Aorta (tissue), 5 donors: ENCODE measurements at regions not wholly inside any gene's neighbourhood (a gene's known extent, or its start where the extent isn't known, plus 50 kb on each side); places are given as distances from the start of the nearest gene placed in this dataset.

Experiments
- ATAC-seq: fragments of 200-7000 bp; cut with Tn5 transposase; one replicate; pipeline ENCODE4 v1.9.1; 2022; ENCODE audit warnings: moderate library complexity; ENCODE audit not compliant: low FRiP score
- DNase-seq, 2 donors: peaks; one replicate each; pipeline ENCODE4 v3.0.0-alpha.2; 2020
- H3K27ac ChIP-seq, 2 donors: one replicate each; pipeline ENCODE4 v1.5.1; 2013; ENCODE audit warnings: low read length in 2 of 2, mild to moderate bottlenecking in 2 of 2, moderate library complexity in 2 of 2, control low read depth in 1 of 2, inconsistent platforms in 1 of 2, low read depth in 1 of 2
- H3K27me3 ChIP-seq, 2 donors: one replicate each; pipeline ENCODE4 v1.6.1; 2013; ENCODE audit warnings: control low read depth in 1 of 2, low read length in 1 of 2, mild to moderate bottlenecking in 1 of 2, moderate library complexity in 1 of 2; ENCODE audit not compliant: insufficient read depth in 2 of 2, control insufficient read depth in 1 of 2
- H3K36me3 ChIP-seq, 2 donors: one replicate each; pipeline ENCODE4 v1.6.1; 2013; ENCODE audit warnings: control low read depth in 1 of 2, low read length in 1 of 2, mild to moderate bottlenecking in 1 of 2; ENCODE audit not compliant: insufficient read depth in 2 of 2, control insufficient read depth in 1 of 2
- H3K4me1 ChIP-seq, 2 donors: one replicate each; pipeline ENCODE4 v1.6.1; 2013; ENCODE audit warnings: low read length in 2 of 2, control low read depth in 1 of 2, mild to moderate bottlenecking in 1 of 2, moderate library complexity in 1 of 2; ENCODE audit not compliant: insufficient read depth in 2 of 2, control insufficient read depth in 1 of 2
- H3K4me3 ChIP-seq, 2 donors: one replicate each; pipeline ENCODE4 v1.5.1; 2013; ENCODE audit warnings: low read length in 2 of 2, control low read depth in 1 of 2, mild to moderate bottlenecking in 1 of 2
- H3K9me3 ChIP-seq: one replicate; pipeline ENCODE4 v1.6.1; 2013; ENCODE audit warnings: mild to moderate bottlenecking, low read length; ENCODE audit not compliant: control insufficient read depth
- WGBS, 2 donors: extraction: QIAGEN DNeasy Blood & Tissue Kit; methylation state at CpG; one replicate each; pipeline ENCODE4 v1.1.7; 2013; 5-methylcytosine and 5-hydroxymethylcytosine counted together
- intact Hi-C, 2 donors: fragments of 100-400 bp; cut with DNase I; formaldehyde crosslinking; loops; one replicate each; pipeline versions ENCODE4 v1.14.2 to v1.15.0; 2022
- donor health status: healthy with polysubstance abuse.
- donor health status: Bipolar disorder and iron deficiency.
- donor health status: DM: no; HTN: no; CAD: no.
- donor health status: DM: no; HTN: no; CAD: no.
- donor health status: DM: yes; HTN: yes; CAD: no.

GRCh38 chr19:27647423-27647822 is 1565.5 kb downstream of the UQCRFS1 start:
- no peaks in the 10 kb centered on the region for H3K36me3 ChIP-seq
- WGBS, 2 donors = 73 to 79% methylated on average over 4 of the region's 4 CpGs
- intact Hi-C loops = no loop called here
- no peaks in the 10 kb centered on the region for H3K27me3 ChIP-seq
- H3K27ac ChIP-seq = no peak overlapping the region
- no peaks in the 10 kb centered on the region for H3K4me1 ChIP-seq
- no peaks in the 10 kb centered on the region for H3K9me3 ChIP-seq
- no peak for ATAC-seq
- no peak overlapping the region for H3K4me3 ChIP-seq
- no peak for DNase-seq

GRCh38 chr19:27635401-27635800 is 1577.5 kb downstream of the UQCRFS1 start:
- intact Hi-C loops = no loop called here
- H3K27ac ChIP-seq = no peak overlapping the region
- H3K36me3 ChIP-seq = no peaks in the 10 kb centered on the region
- peaks cover 7% of the 10 kb centered on the region for H3K9me3 ChIP-seq
- ATAC-seq (no peak), DNase-seq (no peak)
- WGBS, 2 donors = 86 to 100% methylated on average over 1 of the region's 1 CpG
- no peaks in the 10 kb centered on the region for H3K4me1 ChIP-seq
- no peaks in the 10 kb centered on the region for H3K27me3 ChIP-seq
- no peak overlapping the region for H3K4me3 ChIP-seq

- Histone ChIP-seq H3K27me3 (no peaks in the 10 kb centered on the region), H3K9me3 (peaks cover 1% of the 10 kb centered on the region), H3K4me1 (no peaks in the 10 kb centered on the region), H3K4me3 (no peak overlapping the region), H3K27ac (no peak overlapping the region), H3K36me3 (no peaks in the 10 kb centered on the region)
- 44 to 46% methylated on average over 1 of the region's 1 CpG for WGBS, 2 donors
- intact Hi-C loops = no loop called here
- DNase-seq (no peak), ATAC-seq (no peak)
These were observed 1594.9 kb downstream of the UQCRFS1 start for GRCh38 chr19:27618006-27618405.

GRCh38 chr19:27580906-27581305 is 1632.0 kb downstream of the UQCRFS1 start:
- DNase-seq (no peak), ATAC-seq (no peak)
- Histone ChIP-seq H3K9me3 (peaks cover 3% of the 10 kb centered on the region), H3K36me3 (no peaks in the 10 kb centered on the region), H3K4me3 (no peak overlapping the region), H3K27ac (no peak overlapping the region), H3K4me1 (no peaks in the 10 kb centered on the region), H3K27me3 (no peaks in the 10 kb centered on the region)
- intact Hi-C loops = no loop called here
